ES-I3 (cell line): ENCODE measurements at regions not wholly inside any gene's neighbourhood (a gene's known extent, or its start where the extent isn't known, plus 50 kb on each side); places are given as distances from the start of the nearest gene placed in this dataset.

Source experiments
- H3K36me3 ChIP-seq: 2 replicates; pipeline ENCODE4 v1.6.1; 2013; ENCODE audit warnings: mild to moderate bottlenecking, low read length, control low read depth, moderate library complexity; ENCODE audit not compliant: insufficient read depth
- H3K4me1 ChIP-seq: 2 replicates; pipeline ENCODE4 v1.6.1; 2013; ENCODE audit warnings: mild to moderate bottlenecking, control low read depth, low read length; ENCODE audit not compliant: insufficient read depth
- H3K9ac ChIP-seq: 2 replicates; pipeline ENCODE4 v1.6.1; 2013; ENCODE audit warnings: low read depth, mild to moderate bottlenecking, low read length, moderate library complexity
- H3K9me3 ChIP-seq: 2 replicates; pipeline ENCODE4 v1.6.1; 2013; ENCODE audit warnings: mild to moderate bottlenecking, low read length, moderate library complexity; ENCODE audit not compliant: control insufficient read depth, insufficient read depth

GRCh38 chr13:44149821-44150220 is 223.8 kb upstream of the SERP2 start:
- peaks cover 4% of the 10 kb centered on the region; the same call in 1 of the 2 replicates for H3K4me1 ChIP-seq
- H3K9ac ChIP-seq = no peak overlapping the region
- H3K9me3 ChIP-seq = no peaks in the 10 kb centered on the region
- H3K36me3 ChIP-seq = no peaks in the 10 kb centered on the region

- H3K9me3 ChIP-seq = no peaks in the 10 kb centered on the region
- no peaks in the 10 kb centered on the region for H3K36me3 ChIP-seq
- no peak overlapping the region for H3K9ac ChIP-seq
- H3K4me1 ChIP-seq = peaks cover 7% of the 10 kb centered on the region
Measured at GRCh38 chr13:44151474-44151873, 222.2 kb upstream of the SERP2 start.

GRCh38 chr13:44153496-44153895 is 220.1 kb upstream of the SERP2 start:
- H3K9me3 ChIP-seq = no peaks in the 10 kb centered on the region
- H3K4me1 ChIP-seq = peaks cover 5% of the 10 kb centered on the region
- no peaks in the 10 kb centered on the region for H3K36me3 ChIP-seq
- no peak overlapping the region for H3K9ac ChIP-seq

GRCh38 chr13:44155422-44156293 is 218.0 kb upstream of the SERP2 start:
- H3K9ac ChIP-seq = no peak overlapping the region

GRCh38 chr13:44156294-44156658 is 217.3 kb upstream of the SERP2 start:
- no peak overlapping the region for H3K9ac ChIP-seq
- H3K4me1 ChIP-seq = peaks cover 3% of the 10 kb centered on the region; the same call in 1 of the 2 replicates
- no peaks in the 10 kb centered on the region for H3K36me3 ChIP-seq
- H3K9me3 ChIP-seq = no peaks in the 10 kb centered on the region

More at GRCh38 chr13:44155422-44156293, 218.0 kb upstream of the SERP2 start:
- Histone ChIP-seq H3K4me1 (peaks cover 3% of the 10 kb centered on the region; the same call in 1 of the 2 replicates), H3K9me3 (no peaks in the 10 kb centered on the region), H3K36me3 (no peaks in the 10 kb centered on the region)

GRCh38 chr13:44157606-44158005 is 216.0 kb upstream of the SERP2 start:
- Histone ChIP-seq H3K36me3 (no peaks in the 10 kb centered on the region), H3K9ac (no peak overlapping the region), H3K4me1 (peaks cover 3% of the 10 kb centered on the region; the same call in 1 of the 2 replicates), H3K9me3 (no peaks in the 10 kb centered on the region)

GRCh38 chr13:44158098-44158521 is 215.5 kb upstream of the SERP2 start:
- peaks cover 3% of the 10 kb centered on the region; the same call in 1 of the 2 replicates for H3K4me1 ChIP-seq
- H3K9me3 ChIP-seq = no peaks in the 10 kb centered on the region
- no peak overlapping the region for H3K9ac ChIP-seq
- no peaks in the 10 kb centered on the region for H3K36me3 ChIP-seq

GRCh38 chr13:44158881-44159632 is 214.6 kb upstream of the SERP2 start:
- Histone ChIP-seq H3K9me3 (no peaks in the 10 kb centered on the region), H3K9ac (no peak overlapping the region), H3K36me3 (no peaks in the 10 kb centered on the region), H3K4me1 (peaks cover 3% of the 10 kb centered on the region; the same call in 1 of the 2 replicates)

GRCh38 chr13:44159633-44160279 is 213.9 kb upstream of the SERP2 start:
- Histone ChIP-seq H3K4me1 (peaks cover 3% of the 10 kb centered on the region; the same call in 1 of the 2 replicates), H3K9ac (no peak overlapping the region), H3K36me3 (no peaks in the 10 kb centered on the region), H3K9me3 (no peaks in the 10 kb centered on the region)

GRCh38 chr13:44160591-44161191 is 212.9 kb upstream of the SERP2 start:
- peaks cover 3% of the 10 kb centered on the region; the same call in 1 of the 2 replicates for H3K4me1 ChIP-seq
- no peaks in the 10 kb centered on the region for H3K9me3 ChIP-seq
- H3K36me3 ChIP-seq = no peaks in the 10 kb centered on the region
- H3K9ac ChIP-seq = no peak overlapping the region

GRCh38 chr13:44163108-44163507 is 210.5 kb upstream of the SERP2 start:
- H3K36me3 ChIP-seq = no peaks in the 10 kb centered on the region

GRCh38 chr13:44165221-44165888 is 208.3 kb upstream of the SERP2 start:
- H3K9ac ChIP-seq = no peak overlapping the region

More at GRCh38 chr13:44163108-44163507, 210.5 kb upstream of the SERP2 start:
- no peaks in the 10 kb centered on the region for H3K4me1 ChIP-seq
- no peak overlapping the region for H3K9ac ChIP-seq
- no peaks in the 10 kb centered on the region for H3K9me3 ChIP-seq

GRCh38 chr13:44165889-44166496 is 207.6 kb upstream of the SERP2 start:
- no peaks in the 10 kb centered on the region for H3K9me3 ChIP-seq
- H3K36me3 ChIP-seq = no peaks in the 10 kb centered on the region
- H3K9ac ChIP-seq = no peak overlapping the region
- no peaks in the 10 kb centered on the region for H3K4me1 ChIP-seq

More at GRCh38 chr13:44165221-44165888, 208.3 kb upstream of the SERP2 start:
- Histone ChIP-seq H3K4me1 (no peaks in the 10 kb centered on the region), H3K36me3 (no peaks in the 10 kb centered on the region), H3K9me3 (no peaks in the 10 kb centered on the region)
